ENCODE measurements at regions not wholly inside any gene's neighbourhood (a gene's known extent, or its start where the extent isn't known, plus 50 kb on each side); places are given as distances from the start of the nearest gene placed in this dataset.

- BruUV-seq (replicated peaks) = no TSS peak
- Histone ChIP-seq H3K9ac (replicated peaks; ENCODE audit: extremely low read depth, insufficient read depth, low read length) (no peak overlapping the region), H3K27me3 (ENCODE audit: control insufficient read depth in 2 of 2, insufficient read depth in 2 of 2, low read length in 2 of 2) (no peaks in the 10 kb centered on the region), H2AFZ (ENCODE audit: low read depth, low read length) (no peak overlapping the region), H4K20me1 (replicated peaks; ENCODE audit: control insufficient read depth, extremely low read depth, insufficient read depth, low read length) (no peaks in the 10 kb centered on the region), H3K4me3 (replicated peaks in 1 of 3; ENCODE audit: insufficient read depth in 1 of 3, low read depth in 1 of 3, low read length in 3 of 3) (no peak overlapping the region), H3K9me1 (replicated peaks; ENCODE audit: control insufficient read depth, extremely low read depth, insufficient read depth, low read length) (no peaks in the 10 kb centered on the region), H3K9me3 (replicated peaks; ENCODE audit: control insufficient read depth, insufficient read depth, low read length) (no peaks in the 10 kb centered on the region), H3K4me1 (ENCODE audit: control insufficient read depth, extremely low read depth, insufficient read depth, low read length) (no peaks in the 10 kb centered on the region), H3K79me2 (ENCODE audit: control insufficient read depth, insufficient read depth, low read length) (no peaks in the 10 kb centered on the region), H3K4me2 (ENCODE audit: insufficient read depth, low read length) (no peak overlapping the region), H3K27ac (ENCODE audit: insufficient read depth, low read depth, low read length) (no peak overlapping the region), H3K36me3 (ENCODE audit: control insufficient read depth in 2 of 2, extremely low read depth in 1 of 2, insufficient read depth in 2 of 2, low read length in 2 of 2) (no peaks in the 10 kb centered on the region)
- CTCF ChIA-PET = no interaction called here
- POLR2A ChIA-PET = no interaction called here
- DNase-seq (ENCODE audit: low read depth, low spot score) = no peak
- no peak for TF ChIP-seq MYC (IDR thresholded peaks at IDR 0.05; ENCODE audit: low read depth, low read length)
- no peak for TF ChIP-seq CTCF (IDR thresholded peaks at IDR 0.05; ENCODE audit: extremely low read depth in 1 of 2, insufficient read depth in 1 of 2, low read depth in 1 of 2, low read length in 2 of 2)
- TF ChIP-seq JUN (IDR thresholded peaks at IDR 0.05; ENCODE audit: borderline replicate concordance, insufficient read depth, insufficient read length, low read depth) = no peak
- no peak for TF ChIP-seq GATA2 (IDR thresholded peaks at IDR 0.05; ENCODE audit: insufficient read depth, insufficient read length, low read depth, low read length)
- TF ChIP-seq MAX (IDR thresholded peaks at IDR 0.05; ENCODE audit: insufficient read depth, insufficient read length) = no peak
- no peak for TF ChIP-seq POLR2A (IDR thresholded peaks at IDR 0.05; ENCODE audit: low read depth, low read length)
- TF ChIP-seq EZH2 (IDR thresholded peaks at IDR 0.05; ENCODE audit: borderline replicate concordance, low read depth, low read length, severe bottlenecking) = no peak
- no peak for TF ChIP-seq FOS (IDR thresholded peaks at IDR 0.05; ENCODE audit: borderline replicate concordance, insufficient read depth, low read length)
- no peak for TF ChIP-seq POLR2AphosphoS5 (IDR thresholded peaks at IDR 0.05; ENCODE audit: insufficient read depth, low read depth, low read length)
- no peak for FAIRE-seq
- dilution Hi-C loops (cut with MboI; ENCODE audit: extremely low pct_ligation_motif_present, low sequenced_read_pairs) (no loop called here), intact Hi-C loops (cut with micrococcal nuclease) (no loop called here)
Measured at GRCh38 chr2:19299522-19299921, 58.9 kb downstream of the OSR1 start.

All from endothelial cell of umbilical vein (primary cell).